ENCODE measurements at regions not wholly inside any gene's neighbourhood (a gene's known extent, or its start where the extent isn't known, plus 50 kb on each side); places are given as distances from the start of the nearest gene placed in this dataset.

GRCh38 chr4:181189751-181190150, 1053.5 kb upstream of the TENM3 start:
- no peak for DNase-seq (ENCODE audit: low spot score)

- DNase-seq (ENCODE audit: low spot score), result no peak
These were observed 1049.9 kb upstream of the TENM3 start for GRCh38 chr4:181193131-181193930.

DNA sequence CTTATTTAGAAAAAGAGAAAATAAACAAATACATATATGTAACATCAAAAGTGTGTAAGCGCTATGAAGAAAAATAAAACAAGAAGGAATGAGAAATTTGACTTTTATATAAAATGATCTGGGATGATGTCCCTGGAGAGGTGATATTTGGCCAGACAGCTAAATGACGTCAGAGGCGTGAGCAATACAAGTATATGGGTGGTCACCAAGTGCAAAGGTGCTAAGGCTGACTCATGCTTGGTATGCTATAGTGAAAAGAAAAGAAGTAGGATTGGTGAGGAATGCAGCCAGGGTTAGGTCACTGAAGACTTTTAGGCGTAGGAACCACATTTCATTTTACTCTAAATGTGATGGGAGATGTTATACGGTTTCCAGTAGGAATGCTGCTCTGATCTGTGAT, 1049.1 kb upstream of the TENM3 start:
- no peak for DNase-seq (ENCODE audit: low spot score)

- DNase-seq (ENCODE audit: low spot score), result no peak
These were observed 1043.1 kb upstream of the TENM3 start for GRCh38 chr4:181200076-181200475.

DNA sequence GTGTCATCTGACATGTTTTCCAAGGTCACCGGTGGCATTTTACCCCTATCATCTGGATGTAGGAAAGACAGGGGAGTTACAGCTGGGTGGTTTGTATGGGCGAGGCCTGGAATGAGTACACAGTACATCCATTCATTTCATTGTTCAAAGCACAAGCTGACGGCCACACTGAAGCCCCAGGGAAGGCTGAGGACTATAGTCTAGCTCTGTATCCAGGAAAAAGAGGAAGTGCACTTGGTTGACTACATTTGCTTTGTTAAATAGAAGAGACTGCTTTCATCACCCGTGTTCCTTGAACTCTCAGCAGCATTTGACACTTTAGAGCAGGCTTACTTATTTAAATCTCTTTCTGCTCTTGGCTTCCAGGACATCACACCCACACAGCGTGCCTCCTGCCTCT, 1041.0 kb upstream of the TENM3 start:
- DNase-seq (ENCODE audit: low spot score), result no peak

- DNase-seq (ENCODE audit: low spot score), result no peak
These were observed 1039.1 kb upstream of the TENM3 start for GRCh38 chr4:181204109-181204508.

- DNase-seq (ENCODE audit: low spot score), result no peak
These were observed 1029.7 kb upstream of the TENM3 start for GRCh38 chr4:181213551-181213950.

GRCh38 chr4:181216501-181216900, 1026.7 kb upstream of the TENM3 start:
- no peak for DNase-seq (ENCODE audit: low spot score)

GRCh38 chr4:181219783-181220416, 1023.3 kb upstream of the TENM3 start:
- no peak for DNase-seq (ENCODE audit: low spot score)

GRCh38 chr4:181224852-181225251, 1018.4 kb upstream of the TENM3 start:
- no peak for DNase-seq (ENCODE audit: low spot score)

GRCh38 chr4:181225616-181226261, 1017.5 kb upstream of the TENM3 start:
- DNase-seq (ENCODE audit: low spot score), result no peak

GRCh38 chr4:181234951-181235680, 1008.1 kb upstream of the TENM3 start:
- no peak for DNase-seq (ENCODE audit: low spot score)

- no peak for DNase-seq (ENCODE audit: low spot score)
These were observed 997.9 kb upstream of the TENM3 start for GRCh38 chr4:181245326-181245725.

DNA sequence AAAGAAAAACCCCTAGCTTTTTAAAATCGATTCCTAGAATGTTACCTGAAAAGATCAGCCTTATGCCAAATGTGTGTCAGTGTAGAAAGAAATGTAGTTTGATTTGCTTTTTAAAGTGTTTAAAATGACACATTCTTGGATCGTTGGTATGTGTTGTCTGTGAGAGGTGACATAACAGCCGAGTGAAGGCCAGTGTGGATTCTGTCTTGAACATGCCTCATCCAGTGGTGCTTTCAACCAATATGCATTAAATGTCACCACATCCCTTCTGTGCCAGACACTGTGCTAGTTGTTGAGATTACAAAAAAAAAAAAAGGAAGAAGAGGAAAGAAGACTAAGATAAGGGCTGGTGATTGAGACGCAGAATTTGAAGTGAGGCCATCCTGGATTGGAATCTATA, 994.2 kb upstream of the TENM3 start:
- no peak for DNase-seq (ENCODE audit: low spot score)

GRCh38 chr4:181254771-181255170, 988.4 kb upstream of the TENM3 start:
- no peak for DNase-seq (ENCODE audit: low spot score)

GRCh38 chr4:181258569-181258968, 984.6 kb upstream of the TENM3 start:
- no peak for DNase-seq (ENCODE audit: low spot score)

GRCh38 chr4:181259081-181259709, 984.0 kb upstream of the TENM3 start:
- DNase-seq (ENCODE audit: low spot score), result no peak

- DNase-seq (ENCODE audit: low spot score), result no peak
These were observed 981.9 kb upstream of the TENM3 start for GRCh38 chr4:181261279-181261678.

DNA sequence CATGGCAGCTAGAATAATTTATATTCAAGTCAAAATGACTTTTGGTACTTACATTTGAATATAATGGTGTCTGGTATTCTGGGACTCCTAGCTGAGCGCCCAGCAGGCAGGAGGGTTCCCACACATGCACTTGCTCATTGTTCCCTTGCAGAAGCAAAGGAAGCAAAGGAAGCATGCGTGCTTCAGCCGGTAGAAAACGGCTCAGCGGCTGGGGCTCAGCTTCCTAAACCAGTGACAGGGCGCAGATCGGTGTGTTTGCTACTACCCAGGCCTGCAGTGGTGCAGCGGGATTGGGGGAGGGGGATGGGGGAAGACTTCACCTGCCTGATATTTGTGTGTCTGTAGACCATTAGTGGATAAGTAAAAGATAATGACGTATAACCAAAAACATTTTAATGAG, 978.3 kb upstream of the TENM3 start:
- DNase-seq (ENCODE audit: low spot score), result no peak

- DNase-seq (ENCODE audit: low spot score), result no peak
These were observed 977.8 kb upstream of the TENM3 start for GRCh38 chr4:181265370-181265769.

DNA sequence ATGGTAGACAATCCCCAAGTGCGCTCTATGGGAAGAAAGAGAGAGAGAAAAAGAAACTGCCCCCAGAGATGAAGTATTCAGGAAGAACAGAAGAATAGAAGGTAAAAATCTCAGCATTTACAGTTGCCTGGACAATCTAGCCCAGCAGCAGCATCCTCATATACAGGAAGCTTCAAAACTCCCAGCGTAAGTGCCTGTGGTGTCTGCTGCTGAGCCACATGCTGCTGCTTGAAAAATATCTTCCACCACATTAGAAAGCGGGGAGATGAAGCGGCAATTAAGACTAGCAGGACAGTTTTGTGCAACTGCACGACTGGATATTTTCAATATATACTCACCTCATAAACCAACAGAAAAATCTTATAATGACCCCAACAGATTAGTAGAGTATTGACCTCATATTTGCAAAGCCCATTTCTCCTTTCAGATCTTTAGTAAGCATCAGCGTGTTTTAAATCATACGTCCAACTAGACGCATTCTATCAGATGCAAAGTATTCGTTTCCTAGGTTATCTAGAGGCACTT, 972.0 kb upstream of the TENM3 start:
- no peak for DNase-seq (ENCODE audit: low spot score)

GRCh38 chr4:181272422-181272821, 970.8 kb upstream of the TENM3 start:
- DNase-seq (ENCODE audit: low spot score), result no peak
